OCI-LY3 (cell line): ENCODE measurements at regions not wholly inside any gene's neighbourhood (a gene's known extent, or its start where the extent isn't known, plus 50 kb on each side); places are given as distances from the start of the nearest gene placed in this dataset.
"Not testable (repeated sequence)": the region's sequence is repeated elsewhere in the genome, so short reads cannot be mapped to it uniquely, and the experiment has no call there.

Experiments used
- CTCF ChIP-seq: fragments of 200-600, 300-600 bp; sonication (generic); IDR thresholded peaks from 2 replicates; pipeline ENCODE4 v1.5.1; 2014; ENCODE audit warnings: antibody characterized with exemption, low read length, low read depth
- EZH2phosphoT487 ChIP-seq: fragments of 200-600 bp; shearing (Covaris generic); IDR thresholded peaks from 2 replicates; pipeline ENCODE4 v1.6.1; 2018; ENCODE audit warnings: antibody characterized with exemption, mixed run types, low read depth

- not testable (repeated sequence) for TF ChIP-seq CTCF, EZH2phosphoT487
Observed at GRCh38 chr13:80522463-80522862, 181.5 kb upstream of the SPRY2 start.
